ENCODE measurements at regions not wholly inside any gene's neighbourhood (a gene's known extent, or its start where the extent isn't known, plus 50 kb on each side); places are given as distances from the start of the nearest gene placed in this dataset.

DNA sequence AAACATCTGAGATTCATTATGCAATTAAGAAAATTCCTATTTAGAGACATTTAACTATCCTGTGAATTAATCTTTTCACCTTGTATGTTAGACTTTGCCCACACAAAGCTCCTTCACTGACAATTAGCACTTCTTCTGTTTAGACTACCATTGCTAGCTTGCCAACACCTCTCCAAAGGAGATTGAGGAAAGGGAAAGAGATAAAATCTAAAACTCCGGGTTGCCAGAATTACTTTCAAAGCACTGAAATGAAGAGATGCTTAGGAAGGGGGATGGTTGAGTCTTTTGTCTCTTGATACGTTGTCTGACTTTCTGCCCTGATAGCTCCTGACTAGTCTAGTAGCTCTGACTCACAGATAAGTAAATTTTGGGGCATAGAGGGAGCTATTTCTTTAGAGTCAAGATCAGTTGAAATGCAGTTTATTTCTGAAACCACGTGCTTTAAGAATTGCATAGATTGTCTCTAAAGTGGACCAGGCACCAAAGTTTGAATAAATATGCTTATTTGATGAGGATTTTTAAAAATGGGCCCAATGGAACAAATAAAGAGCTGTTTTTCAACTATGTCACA lies 74.1 kb upstream of the DSEL start:
- in situ Hi-C loops (cut with MboI): no loop called here
- no peak overlapping the region for H3K9ac ChIP-seq
- TF ChIP-seq EZH2phosphoT487 (IDR thresholded peaks at IDR 0.05; ENCODE audit: insufficient read depth, low read depth): no peak
- TF ChIP-seq EZH2 (IDR thresholded peaks at IDR 0.05; ENCODE audit: insufficient read depth, poor library complexity, severe bottlenecking): no peak

DNA sequence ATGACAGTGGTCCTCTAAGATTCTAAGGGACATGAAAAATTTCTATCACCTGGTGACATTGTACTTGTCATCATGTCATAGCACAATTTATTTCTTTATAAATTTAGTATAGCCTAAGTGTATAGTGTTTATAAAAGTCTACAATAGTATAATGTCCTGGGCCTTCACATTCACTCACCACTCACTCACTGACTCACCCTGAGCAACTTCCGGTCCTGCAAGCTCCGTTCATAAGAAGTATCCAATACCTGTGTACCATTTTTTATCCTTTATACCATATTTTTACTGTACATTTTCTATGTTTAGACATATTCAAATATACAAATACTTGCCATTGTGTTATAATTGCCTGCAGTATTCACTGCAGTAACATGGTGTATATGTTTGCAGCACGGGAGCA lies 72.8 kb upstream of the DSEL start:
- Histone ChIP-seq H3F3A (ENCODE audit: insufficient read depth) (0 out of 2 replicates have a peak, but pooled peaks cover 4% of the 10 kb centered on the region), H2AFZ (no peak overlapping the region), H3K79me2 (ENCODE audit: insufficient read depth) (no peaks in the 10 kb centered on the region), H3K4me3 (no peak overlapping the region), H3K9me2 (ENCODE audit: insufficient read depth) (no peaks in the 10 kb centered on the region), H3K27ac (no peak overlapping the region), H3K4me1 (ENCODE audit: insufficient read depth) (peaks cover 8% of the 10 kb centered on the region; the same call in 1 of the 2 replicates), H4K20me1 (ENCODE audit: insufficient read depth) (no peaks in the 10 kb centered on the region), H3K9ac (no peak overlapping the region), H3K4me2 (ENCODE audit: unreplicated experiment) (no peak overlapping the region), H3K27me3 (replicated peaks; ENCODE audit: insufficient read depth) (no peaks in the 10 kb centered on the region), H3K9me3 (ENCODE audit: low read depth) (no peaks in the 10 kb centered on the region), H3K36me3 (ENCODE audit: low read depth) (no peaks in the 10 kb centered on the region)
- 73 to 77% methylated on average over 3 of the region's 3 CpGs for WGBS, 2 experiments (ENCODE audit: low coverage in 1 of 2, low lambda C conversion rate in 2 of 2, missing lambda C conversion rate in 2 of 2)
- DNase-seq: peak; percentile 10
- no peak for TF ChIP-seq EZH2 (IDR thresholded peaks at IDR 0.05; ENCODE audit: insufficient read depth, poor library complexity, severe bottlenecking)
- TF ChIP-seq EZH2phosphoT487 (IDR thresholded peaks at IDR 0.05; ENCODE audit: insufficient read depth, low read depth): no peak
- in situ Hi-C loops (cut with MboI): no loop called here

More for the DNA sequence above, 74.1 kb upstream of the DSEL start:
- Histone ChIP-seq H3K9me3 (ENCODE audit: low read depth) (no peaks in the 10 kb centered on the region), H3F3A (ENCODE audit: insufficient read depth) (0 out of 2 replicates have a peak, but pooled peaks cover 4% of the 10 kb centered on the region), H3K4me3 (no peak overlapping the region), H3K4me1 (ENCODE audit: insufficient read depth) (peaks cover 8% of the 10 kb centered on the region; the same call in 1 of the 2 replicates), H3K27me3 (replicated peaks; ENCODE audit: insufficient read depth) (no peaks in the 10 kb centered on the region), H4K20me1 (ENCODE audit: insufficient read depth) (no peaks in the 10 kb centered on the region), H3K79me2 (ENCODE audit: insufficient read depth) (no peaks in the 10 kb centered on the region), H3K36me3 (ENCODE audit: low read depth) (no peaks in the 10 kb centered on the region), H3K4me2 (ENCODE audit: unreplicated experiment) (peak overlapping the region; percentile 16), H3K9me2 (ENCODE audit: insufficient read depth) (no peaks in the 10 kb centered on the region), H3K27ac (no peak overlapping the region), H2AFZ (peak overlapping the region; percentile 76)
- peak; percentile 48 for DNase-seq
- WGBS, 2 experiments (ENCODE audit: low coverage in 1 of 2, low lambda C conversion rate in 2 of 2, missing lambda C conversion rate in 2 of 2): 7 to 8% methylated on average over 3 of the region's 3 CpGs

- 90 to 97% methylated on average over 2 of the region's 2 CpGs for WGBS, 2 experiments (ENCODE audit: low coverage in 1 of 2, low lambda C conversion rate in 2 of 2, missing lambda C conversion rate in 2 of 2)
- in situ Hi-C loops (cut with MboI): no loop called here
Observed at GRCh38 chr18:67586101-67586500, 69.6 kb upstream of the DSEL start.

DNA sequence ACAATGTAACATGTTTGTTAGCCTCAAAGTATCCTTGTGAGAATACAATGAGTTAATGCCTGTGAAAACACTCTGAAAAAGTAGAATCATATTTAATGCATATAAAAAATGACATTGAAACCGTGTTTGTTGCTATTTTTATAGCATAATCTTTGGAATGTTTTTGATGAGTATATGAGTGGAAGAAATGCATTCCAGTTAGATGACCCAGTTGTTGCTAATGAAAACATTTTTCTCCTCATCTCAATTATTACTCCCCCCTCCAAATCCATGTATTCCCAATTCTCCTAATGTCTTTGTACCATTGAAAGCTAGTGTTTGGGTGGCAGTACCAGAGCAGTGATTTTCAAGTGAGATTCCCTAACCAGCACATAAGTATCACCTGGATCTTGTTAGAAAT lies 67.1 kb upstream of the DSEL start:
- Histone ChIP-seq H3K4me2 (ENCODE audit: unreplicated experiment) (peak overlapping the region; percentile 41), H3K79me2 (ENCODE audit: insufficient read depth) (no peaks in the 10 kb centered on the region), H4K20me1 (ENCODE audit: insufficient read depth) (no peaks in the 10 kb centered on the region), H3K4me3 (no peak overlapping the region), H2AFZ (peak overlapping the region; percentile 22; the same call in 1 of the 2 replicates), H3K27ac (no peak overlapping the region), H3K36me3 (ENCODE audit: low read depth) (no peaks in the 10 kb centered on the region), H3K4me1 (ENCODE audit: insufficient read depth) (peaks cover 10% of the 10 kb centered on the region), H3K9me2 (ENCODE audit: insufficient read depth) (no peaks in the 10 kb centered on the region), H3K27me3 (replicated peaks; ENCODE audit: insufficient read depth) (no peaks in the 10 kb centered on the region), H3K9ac (no peak overlapping the region), H3K9me3 (ENCODE audit: low read depth) (no peaks in the 10 kb centered on the region), H3F3A (ENCODE audit: insufficient read depth) (no peaks in the 10 kb centered on the region)
- 0 to 3% methylated on average over 1 of the region's 1 CpG for WGBS, 2 experiments (ENCODE audit: low coverage in 1 of 2, low lambda C conversion rate in 2 of 2, missing lambda C conversion rate in 2 of 2)
- in situ Hi-C loops (cut with MboI): no loop called here
- TF ChIP-seq EZH2phosphoT487 (IDR thresholded peaks at IDR 0.05; ENCODE audit: insufficient read depth, low read depth): no peak
- no peak for TF ChIP-seq EZH2 (IDR thresholded peaks at IDR 0.05; ENCODE audit: insufficient read depth, poor library complexity, severe bottlenecking)
- DNase-seq: peak; percentile 38

More at GRCh38 chr18:67586101-67586500, 69.6 kb upstream of the DSEL start:
- peaks cover 17% of the 10 kb centered on the region for H3K4me1 ChIP-seq (ENCODE audit: insufficient read depth)
- no peak overlapping the region for H3K27ac ChIP-seq
- H3K36me3 ChIP-seq (ENCODE audit: low read depth): no peaks in the 10 kb centered on the region
- no peak overlapping the region for H3K4me2 ChIP-seq (ENCODE audit: unreplicated experiment)
- no peaks in the 10 kb centered on the region for H3K79me2 ChIP-seq (ENCODE audit: insufficient read depth)
- H4K20me1 ChIP-seq (ENCODE audit: insufficient read depth): no peaks in the 10 kb centered on the region
- no peaks in the 10 kb centered on the region for H3K9me2 ChIP-seq (ENCODE audit: insufficient read depth)
- DNase-seq: no peak
- H3K9me3 ChIP-seq (ENCODE audit: low read depth): no peaks in the 10 kb centered on the region
- 0 out of 2 replicates have a peak, but pooled peaks cover 4% of the 10 kb centered on the region for H3F3A ChIP-seq (ENCODE audit: insufficient read depth)
- H3K9ac ChIP-seq: no peak overlapping the region
- no peaks in the 10 kb centered on the region for H3K27me3 ChIP-seq (replicated peaks; ENCODE audit: insufficient read depth)
- H3K4me3 ChIP-seq: no peak overlapping the region
- no peak overlapping the region for H2AFZ ChIP-seq
- TF ChIP-seq EZH2 (IDR thresholded peaks at IDR 0.05; ENCODE audit: insufficient read depth, poor library complexity, severe bottlenecking) (no peak), EZH2phosphoT487 (IDR thresholded peaks at IDR 0.05; ENCODE audit: insufficient read depth, low read depth) (no peak)

All from GM23248 (cell line).